Thyroid gland (tissue), 4 donors: ENCODE measurements at regions not wholly inside any gene's neighbourhood (a gene's known extent, or its start where the extent isn't known, plus 50 kb on each side); places are given as distances from the start of the nearest gene placed in this dataset.

Experiments used
- DNase-seq, 2 donors: peaks; one replicate each; pipeline ENCODE4 v3.0.0-alpha.2; 2019
- H3K27ac ChIP-seq, 3 donors: fragments of 200-600 bp; sonication (generic); 1 replicate in 2 of 3; 2 replicates in 1 of 3; pipeline ENCODE4 v1.5.1; 2016 to 2019; ENCODE audit warnings: mild to moderate bottlenecking in 1 of 3, moderate library complexity in 1 of 3
- H3K27me3 ChIP-seq: fragments of 200-600 bp; sonication (generic); one replicate; pipeline ENCODE4 v1.5.1; 2019
- H3K36me3 ChIP-seq, 2 donors: fragments of 200-600 bp; sonication (generic); one replicate each; pipeline ENCODE4 v1.5.1; 2016 to 2019
- H3K4me1 ChIP-seq, 2 donors: fragments of 200-600 bp; sonication (generic); one replicate each; pipeline ENCODE4 v1.5.1; 2017 to 2019
- H3K4me3 ChIP-seq, 3 donors: fragments of 200-600 bp; sonication (generic); replicated peaks in 1 of 3; 1 replicate in 2 of 3; 2 replicates in 1 of 3; pipeline ENCODE4 v1.5.1; 2016; ENCODE audit warnings: mild to moderate bottlenecking in 1 of 3
- H3K9me3 ChIP-seq: fragments of 200-600 bp; sonication (generic); one replicate; pipeline ENCODE4 v1.5.1; 2017
- CTCF ChIP-seq, 6 experiments: fragments of 200-600 bp in 3 of 6; fragments of 450-650 bp in 3 of 6; sonication (generic) in 3 of 6; IDR thresholded peaks; one replicate each; pipeline ENCODE4 v1.5.1; 2016 to 2019; ENCODE audit warnings: antibody characterized with exemption in 6 of 6, mild to moderate bottlenecking in 2 of 6, inconsistent platforms in 1 of 6, moderate library complexity in 1 of 6
- POLR2A ChIP-seq, 2 donors: fragments of 450-650 bp; IDR thresholded peaks; one replicate each; pipeline ENCODE4 v1.6.1; 2017; ENCODE audit warnings: antibody characterized with exemption in 2 of 2, mild to moderate bottlenecking in 2 of 2, moderate library complexity in 1 of 2
- WGBS, 2 donors: methylation state at CpG; one replicate each; pipeline ENCODE4 v1.1.5; 2017; 5-methylcytosine and 5-hydroxymethylcytosine counted together
- intact Hi-C: fragments of 100-400 bp; cut with DNase I; formaldehyde crosslinking; loops from one replicate; pipeline ENCODE4 v1.15.1; 2023

GRCh38 chr10:90602862-90603610 lies 254.8 kb downstream of the HTR7 start:
- no peak overlapping the region for H3K4me3 ChIP-seq
- H3K4me1 ChIP-seq: no peaks in the 10 kb centered on the region
- intact Hi-C loops: no loop called here
- 74 to 75% methylated on average over 2 of the region's 2 CpGs for WGBS, 2 donors
- TF ChIP-seq CTCF (IDR thresholded peaks at IDR 0.05) (no peak), POLR2A (IDR thresholded peaks at IDR 0.05) (no peak)
- H3K36me3 ChIP-seq: no peaks in the 10 kb centered on the region
- no peaks in the 10 kb centered on the region for H3K27me3 ChIP-seq
- no peaks in the 10 kb centered on the region for H3K9me3 ChIP-seq
- no peak overlapping the region for H3K27ac ChIP-seq
- no peak for DNase-seq

GRCh38 chr10:90604636-90605035 lies 253.2 kb downstream of the HTR7 start:
- no peaks in the 10 kb centered on the region for H3K9me3 ChIP-seq
- intact Hi-C loops: no loop called here
- no peak for DNase-seq
- H3K27me3 ChIP-seq: no peaks in the 10 kb centered on the region
- H3K36me3 ChIP-seq: no peaks in the 10 kb centered on the region
- no peak overlapping the region for H3K4me3 ChIP-seq
- H3K4me1 ChIP-seq: no peaks in the 10 kb centered on the region
- TF ChIP-seq CTCF (IDR thresholded peaks at IDR 0.05) (no peak), POLR2A (IDR thresholded peaks at IDR 0.05) (no peak)
- no peak overlapping the region for H3K27ac ChIP-seq

DNA sequence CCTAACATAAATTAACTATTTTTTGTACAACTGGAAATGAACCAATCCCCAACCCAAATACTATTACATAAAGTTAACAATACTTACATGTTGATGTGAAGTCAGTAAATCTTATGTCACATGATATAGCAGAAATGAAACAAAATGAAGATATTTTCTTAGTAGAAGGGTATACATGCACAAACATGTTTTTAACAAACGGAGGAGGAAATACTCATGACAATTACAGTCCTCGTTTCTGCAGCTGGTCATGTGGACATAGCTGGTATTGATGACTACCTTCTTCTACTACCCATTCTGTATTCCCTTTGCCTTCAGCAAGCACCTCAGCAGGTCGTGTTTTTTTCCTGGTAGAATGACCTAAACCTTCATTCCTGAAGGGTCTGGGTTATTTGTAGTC lies 252.3 kb downstream of the HTR7 start:
- intact Hi-C loops: no loop called here
- no peak for TF ChIP-seq CTCF (IDR thresholded peaks at IDR 0.05)
- no peak for TF ChIP-seq POLR2A (IDR thresholded peaks at IDR 0.05)
- Histone ChIP-seq H3K27me3 (no peaks in the 10 kb centered on the region), H3K9me3 (no peaks in the 10 kb centered on the region), H3K27ac (no peak overlapping the region), H3K4me3 (no peak overlapping the region), H3K4me1 (no peaks in the 10 kb centered on the region), H3K36me3 (no peaks in the 10 kb centered on the region)
- 55 to 64% methylated on average over 3 of the region's 3 CpGs for WGBS, 2 donors
- no peak for DNase-seq

DNA sequence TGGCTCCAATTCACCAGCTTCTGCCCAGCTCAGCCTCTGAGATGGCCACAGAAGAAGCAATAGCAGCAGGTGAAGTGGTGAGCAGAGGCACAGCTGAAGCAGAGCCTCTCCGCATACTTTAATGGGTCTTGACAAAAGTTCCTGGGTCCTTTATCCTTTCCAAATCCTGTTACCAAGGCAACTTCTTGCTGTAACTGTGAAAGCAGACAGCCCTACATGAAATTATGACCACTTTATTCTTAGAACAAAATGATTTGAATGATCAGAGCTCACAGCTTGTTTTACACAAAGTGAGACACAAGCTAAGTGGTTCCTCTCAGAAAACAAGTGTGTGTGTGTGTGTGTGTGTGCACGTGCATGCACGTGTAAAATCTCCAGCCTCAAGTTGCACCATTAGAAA lies 245.6 kb downstream of the HTR7 start:
- no peaks in the 10 kb centered on the region for H3K36me3 ChIP-seq
- TF ChIP-seq CTCF (IDR thresholded peaks at IDR 0.05) (no peak), POLR2A (IDR thresholded peaks at IDR 0.05) (no peak)
- H3K27ac ChIP-seq: no peak overlapping the region
- H3K4me1 ChIP-seq: no peaks in the 10 kb centered on the region
- 52 to 60% methylated on average over 3 of the region's 3 CpGs for WGBS, 2 donors
- intact Hi-C loops: no loop called here
- no peaks in the 10 kb centered on the region for H3K9me3 ChIP-seq
- DNase-seq: no peak
- no peak overlapping the region for H3K4me3 ChIP-seq
- no peaks in the 10 kb centered on the region for H3K27me3 ChIP-seq

DNA sequence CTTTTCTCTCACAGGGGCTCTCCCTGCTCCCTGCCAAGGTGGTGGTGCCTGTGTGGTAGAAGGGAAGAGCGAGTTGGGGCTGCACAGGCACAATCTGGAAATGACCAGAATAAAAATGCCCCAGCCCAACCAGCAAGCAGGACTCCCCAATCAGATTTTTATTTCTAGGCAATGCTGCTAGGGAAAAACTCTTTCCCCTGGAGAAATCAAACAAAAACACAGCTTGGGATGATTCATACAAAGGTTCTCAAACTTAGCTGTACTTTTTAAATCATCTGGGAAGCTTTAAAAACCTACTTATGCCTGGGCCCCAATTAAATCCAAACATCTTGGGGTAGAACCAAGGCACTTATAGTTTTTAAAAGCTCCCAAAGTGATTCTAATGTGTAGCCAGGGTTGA lies 243.2 kb downstream of the HTR7 start:
- Histone ChIP-seq H3K36me3 (no peaks in the 10 kb centered on the region), H3K4me1 (no peaks in the 10 kb centered on the region), H3K27ac (no peak overlapping the region), H3K4me3 (no peak overlapping the region), H3K9me3 (no peaks in the 10 kb centered on the region), H3K27me3 (no peaks in the 10 kb centered on the region)
- intact Hi-C loops: no loop called here
- DNase-seq: no peak
- TF ChIP-seq POLR2A (IDR thresholded peaks at IDR 0.05): no peak
- no peak for TF ChIP-seq CTCF (IDR thresholded peaks at IDR 0.05)
- WGBS, 2 donors: 78 to 83% methylated on average over 1 of the region's 1 CpG
